Putamen (tissue), 1 donor: ENCODE measurements at regions not wholly inside any gene's neighbourhood (a gene's known extent, or its start where the extent isn't known, plus 50 kb on each side); places are given as distances from the start of the nearest gene placed in this dataset.

Experiments used
- DNase-seq: peaks from one replicate; pipeline ENCODE4 v3.0.0-alpha.2; 2016; ENCODE audit warnings: low spot score

DNA sequence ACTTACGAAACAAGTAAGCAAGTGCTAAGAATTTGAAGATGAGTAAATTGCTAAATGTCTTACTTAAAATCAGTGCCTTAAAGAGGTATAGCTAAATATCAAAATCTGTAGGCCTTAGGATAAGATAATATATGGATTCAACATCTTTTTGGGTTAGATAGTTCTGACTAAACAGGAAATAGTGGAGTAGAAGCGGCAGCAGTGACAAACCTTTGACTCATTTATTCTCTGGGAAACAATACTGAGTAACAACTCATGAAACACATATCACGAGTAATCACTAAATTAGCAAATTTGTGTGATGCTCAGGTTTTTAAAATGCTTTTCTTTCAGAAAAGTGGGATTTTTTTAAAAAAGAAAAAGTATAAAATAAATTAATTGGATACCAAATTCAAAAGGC is 762.1 kb upstream of the TYRP1 start:
- no peak for DNase-seq

GRCh38 chr9:11931751-11932150 is 761.4 kb upstream of the TYRP1 start:
- DNase-seq: no peak

DNA sequence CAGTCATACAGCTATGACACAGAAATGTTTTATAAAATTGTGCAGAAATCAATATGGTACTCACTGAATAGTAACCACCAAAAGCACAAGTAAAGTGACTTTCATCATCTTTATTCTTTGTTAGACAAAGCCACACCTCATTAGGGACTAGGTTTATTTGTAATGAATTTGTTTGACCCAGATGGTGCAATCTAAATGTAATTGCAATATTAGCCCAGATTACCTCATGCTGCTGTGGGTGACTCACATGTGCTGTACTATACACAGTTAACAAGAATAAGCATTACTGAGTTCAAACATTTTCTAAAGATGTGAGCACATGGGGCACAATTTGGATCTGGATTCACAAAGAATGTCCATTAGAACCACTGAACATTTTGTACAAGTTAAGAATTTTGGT is 759.3 kb upstream of the TYRP1 start:
- no peak for DNase-seq

GRCh38 chr9:11946531-11946930 is 746.7 kb upstream of the TYRP1 start:
- DNase-seq: no peak

- no peak for DNase-seq
Observed at GRCh38 chr9:11962327-11962726, 730.9 kb upstream of the TYRP1 start.

GRCh38 chr9:11966786-11967185 is 726.4 kb upstream of the TYRP1 start:
- DNase-seq: no peak

DNA sequence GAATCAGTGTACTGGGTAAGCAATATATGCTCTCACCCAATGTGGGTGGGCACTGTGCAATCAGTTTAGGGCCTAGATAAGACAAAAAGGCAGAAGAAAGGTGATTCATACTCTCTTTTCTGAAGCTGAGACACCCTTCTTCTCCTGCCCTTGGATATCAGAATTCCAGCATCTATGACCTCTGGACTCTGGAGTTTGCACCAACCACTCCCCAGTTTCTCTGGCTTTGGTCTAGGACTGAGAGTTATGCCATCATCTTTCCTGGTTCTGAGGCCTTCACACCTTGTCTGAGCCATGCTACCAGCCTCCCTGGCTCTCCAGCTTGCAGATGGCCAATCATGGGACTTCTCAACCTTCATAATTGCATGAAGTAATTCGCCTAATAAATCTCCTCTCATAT is 724.6 kb upstream of the TYRP1 start:
- DNase-seq: no peak

DNA sequence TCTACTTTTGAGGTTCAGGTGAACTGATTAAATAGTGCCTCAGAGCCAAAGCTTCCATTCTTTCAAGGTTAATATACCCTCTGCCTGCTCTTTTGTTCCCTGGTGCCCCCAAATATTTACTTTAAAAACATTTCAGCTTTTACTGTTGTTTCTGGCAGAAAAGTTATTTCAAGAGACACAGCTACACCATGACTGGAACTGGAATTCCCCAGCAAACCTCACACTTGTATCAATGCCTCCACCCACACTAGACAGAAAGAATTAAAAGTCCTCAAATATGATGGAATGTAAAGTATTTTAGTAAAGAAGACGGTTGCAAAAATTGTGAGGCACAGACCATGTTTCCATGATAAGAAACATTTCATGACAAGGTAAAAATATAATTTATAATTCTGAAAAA is 720.2 kb upstream of the TYRP1 start:
- no peak for DNase-seq

GRCh38 chr9:11973511-11973910 is 719.7 kb upstream of the TYRP1 start:
- DNase-seq: no peak

DNA sequence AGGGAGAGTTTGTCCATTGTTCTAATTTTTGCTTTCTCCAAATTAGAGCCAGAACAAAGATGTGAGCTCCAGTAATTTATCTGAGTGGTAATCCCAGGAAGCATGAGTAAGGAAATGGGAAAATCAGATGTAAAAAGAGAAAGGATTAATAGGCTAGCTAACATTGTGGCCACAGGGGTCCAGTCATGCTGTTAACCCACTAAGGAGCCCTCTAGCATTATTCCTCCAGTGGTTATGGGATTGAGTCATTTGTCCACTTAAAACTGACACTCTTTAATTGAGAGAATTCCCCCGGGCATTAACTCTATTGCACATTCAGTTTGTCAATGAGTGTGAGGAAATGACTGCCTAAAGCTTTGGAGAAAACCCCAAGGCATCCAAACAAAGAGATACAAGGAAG is 700.3 kb upstream of the TYRP1 start:
- no peak for DNase-seq

DNA sequence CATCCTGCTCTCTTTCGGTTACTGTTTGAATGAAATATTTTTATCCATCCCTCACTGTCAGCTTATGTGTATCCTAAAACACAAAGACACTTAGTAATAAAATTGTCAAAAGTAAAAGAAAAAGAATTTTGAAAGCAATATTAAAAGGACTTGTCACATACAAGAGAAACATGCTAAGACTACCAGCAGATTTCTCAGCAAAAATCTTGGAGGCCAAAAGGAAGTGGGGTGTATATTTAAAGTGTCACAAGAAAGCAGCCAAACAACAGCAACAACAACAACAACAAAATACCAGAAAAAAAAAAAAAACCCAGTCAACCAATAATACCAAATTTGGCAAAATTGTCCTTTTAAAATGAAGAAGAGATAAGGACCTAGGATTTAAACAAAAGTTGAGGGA is 678.7 kb upstream of the TYRP1 start:
- no peak for DNase-seq

DNA sequence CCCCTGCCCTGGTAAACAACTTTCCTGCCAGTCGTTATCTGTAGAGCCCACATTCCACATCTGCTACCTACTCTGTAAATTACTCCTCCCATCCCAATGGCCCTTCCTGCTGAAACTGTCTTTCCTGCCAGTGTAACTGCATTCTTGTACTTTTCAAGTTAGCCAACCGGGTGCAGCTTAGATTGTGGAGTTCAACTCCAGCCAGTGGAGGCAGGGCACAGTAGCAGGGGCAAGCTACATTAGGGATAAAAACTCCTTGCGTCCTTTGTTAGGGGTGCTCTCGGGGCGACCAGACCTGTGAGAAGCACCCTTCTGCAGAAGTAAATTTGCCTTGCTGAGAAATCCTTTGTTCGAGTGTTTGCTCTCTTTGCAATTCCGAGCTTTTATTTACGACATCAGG is 639.0 kb upstream of the TYRP1 start:
- no peak for DNase-seq

- DNase-seq: no peak
Observed at GRCh38 chr9:12056874-12057273, 636.3 kb upstream of the TYRP1 start.

DNA sequence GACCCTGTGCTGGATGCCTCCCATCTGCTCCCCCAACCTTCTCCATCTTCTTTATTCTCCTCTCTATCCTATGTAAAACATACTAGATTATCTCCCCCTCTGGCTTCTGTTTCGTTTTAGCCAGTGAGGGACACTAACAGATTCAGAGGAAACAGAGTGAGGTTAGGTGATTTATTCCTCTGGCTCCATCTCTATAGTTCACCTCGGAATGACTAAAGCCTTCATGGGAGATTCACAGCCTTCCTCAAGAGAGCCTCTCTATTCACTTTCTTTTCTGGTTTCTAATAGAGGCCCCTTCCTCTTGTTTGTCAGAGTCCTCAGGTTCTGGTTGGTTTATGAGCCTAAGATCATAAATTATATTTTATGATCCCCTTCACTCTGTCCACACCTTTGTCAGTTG is 633.1 kb upstream of the TYRP1 start:
- DNase-seq: no peak

- DNase-seq: no peak
Observed at GRCh38 chr9:12060811-12061210, 632.4 kb upstream of the TYRP1 start.

GRCh38 chr9:12065050-12065449 is 628.1 kb upstream of the TYRP1 start:
- no peak for DNase-seq

- no peak for DNase-seq
Observed at GRCh38 chr9:12065686-12066085, 627.5 kb upstream of the TYRP1 start.

DNA sequence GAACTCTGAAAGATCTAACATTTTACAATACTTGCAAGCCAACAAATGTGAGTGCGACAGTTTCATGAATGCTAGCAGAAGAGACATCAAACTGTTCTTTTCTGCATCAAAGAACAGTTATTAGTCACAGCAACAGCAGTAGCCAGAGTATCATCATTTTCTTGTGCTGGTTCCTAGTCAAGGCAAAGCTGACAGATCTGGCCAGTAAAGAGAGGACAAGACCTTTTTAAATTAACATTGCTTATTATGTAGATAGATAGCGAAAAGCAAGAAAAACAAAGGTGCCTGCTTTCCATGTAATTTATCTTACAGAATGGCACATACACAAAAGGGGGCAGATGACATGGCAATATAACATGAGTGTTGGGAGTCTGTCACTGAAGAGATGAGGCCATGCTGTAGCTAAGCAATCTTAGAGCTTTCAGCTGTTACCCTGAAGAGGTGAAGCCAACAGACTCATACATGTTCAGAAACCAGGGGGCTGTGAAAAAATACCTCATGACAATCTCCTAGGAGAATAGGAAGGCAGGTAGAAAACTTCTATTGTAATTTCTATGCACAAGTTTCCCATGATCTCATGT is 626.6 kb upstream of the TYRP1 start:
- no peak for DNase-seq

DNA sequence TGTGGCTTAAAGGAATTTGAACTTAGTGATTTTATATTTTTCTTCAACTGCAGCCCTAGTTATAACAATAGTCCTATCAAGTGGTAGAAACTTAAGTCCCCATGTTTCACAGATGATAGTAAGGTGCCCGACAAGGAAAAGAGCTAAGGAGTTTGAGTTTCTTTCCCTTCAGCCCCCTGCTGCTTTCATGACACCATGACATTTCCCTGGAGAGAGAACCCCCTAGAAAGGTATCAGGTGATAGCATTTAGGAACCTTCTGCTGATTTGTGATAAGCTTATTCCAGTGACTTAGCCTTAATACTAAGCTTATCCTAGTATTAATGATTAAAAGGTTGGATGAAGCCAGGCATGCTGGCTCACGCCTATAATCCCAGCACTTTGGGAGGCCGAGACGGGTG is 623.8 kb upstream of the TYRP1 start:
- no peak for DNase-seq

GRCh38 chr9:12085399-12085798 is 607.8 kb upstream of the TYRP1 start:
- DNase-seq: no peak

GRCh38 chr9:12091865-12092527 is 601.2 kb upstream of the TYRP1 start:
- no peak for DNase-seq

DNA sequence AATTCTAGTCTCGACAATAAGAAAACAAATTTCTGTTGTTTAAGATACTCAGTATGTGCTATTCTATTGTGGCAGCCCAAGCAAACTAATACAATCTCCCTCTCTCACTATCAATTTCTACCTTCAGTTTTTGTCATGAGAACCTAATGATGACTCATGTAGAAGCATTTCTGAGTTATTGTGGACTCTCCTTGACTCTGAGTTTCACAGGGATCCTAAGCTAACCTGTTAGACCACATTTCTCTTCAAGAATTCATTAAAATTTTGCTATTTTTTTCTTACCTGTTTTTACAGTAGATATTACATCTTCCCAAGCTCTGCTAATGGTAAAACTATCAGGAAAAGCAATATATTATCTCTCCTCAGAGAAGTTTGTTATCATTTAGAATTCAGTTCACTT is 599.1 kb upstream of the TYRP1 start:
- no peak for DNase-seq

DNA sequence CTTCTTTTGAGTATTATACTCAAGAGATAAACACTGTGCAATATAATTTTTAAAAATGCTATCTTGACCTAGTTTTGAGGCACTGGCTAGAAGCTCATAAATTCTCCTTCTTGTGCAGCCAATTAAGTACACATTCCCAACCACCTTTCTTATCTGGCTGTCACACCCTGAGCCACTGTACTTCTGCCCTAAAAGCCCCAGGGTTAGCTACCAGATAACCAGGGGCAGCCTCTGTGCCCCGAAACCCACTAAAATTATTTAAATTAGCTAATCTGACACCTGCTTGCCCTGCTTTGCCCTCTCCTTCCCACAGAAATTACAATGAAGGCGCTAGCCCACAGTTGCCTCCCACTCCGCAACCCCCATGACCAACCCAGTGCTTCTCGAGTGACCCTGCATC is 597.3 kb upstream of the TYRP1 start:
- DNase-seq: no peak

DNA sequence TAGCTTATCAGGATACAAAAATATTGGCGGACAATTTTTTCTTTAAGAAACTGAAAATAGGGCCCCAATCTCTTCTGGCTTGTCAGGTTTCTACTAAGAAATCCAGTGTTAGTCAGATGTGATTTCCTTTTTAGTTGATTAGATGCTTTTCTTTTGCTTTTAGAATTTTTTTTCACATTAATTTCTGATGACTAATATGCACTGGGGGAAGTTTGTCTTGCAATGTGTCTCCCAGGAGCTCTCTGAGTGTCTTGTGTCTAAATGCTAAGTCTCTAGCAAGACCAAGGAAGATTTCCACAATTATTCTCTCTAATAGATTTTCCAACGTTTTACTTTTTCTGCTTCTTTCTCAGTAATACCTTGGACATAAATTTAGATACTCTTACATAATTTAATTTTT is 559.8 kb upstream of the TYRP1 start:
- no peak for DNase-seq
